Gastroesophageal sphincter (tissue), 3 donors: ENCODE measurements at regions not wholly inside any gene's neighbourhood (a gene's known extent, or its start where the extent isn't known, plus 50 kb on each side); places are given as distances from the start of the nearest gene placed in this dataset.

Experiments used
- CTCF ChIP-seq, 4 experiments: fragments of 200-600 bp in 2 of 4; fragments of 450-650 bp in 2 of 4; sonication (generic) in 1 of 4; IDR thresholded peaks; one replicate each; pipeline ENCODE4 v1.5.1; 2017 to 2019; ENCODE audit warnings: antibody characterized with exemption in 4 of 4, mild to moderate bottlenecking in 2 of 4, moderate library complexity in 2 of 4
- EP300 ChIP-seq: sonication (generic); formaldehyde crosslinking; IDR thresholded peaks from one replicate; pipeline ENCODE4 v1.6.1; 2017; ENCODE audit warnings: antibody characterized with exemption, mild to moderate bottlenecking
- POLR2A ChIP-seq, 2 donors: fragments of 450-650 bp; IDR thresholded peaks; one replicate each; pipeline ENCODE4 v1.6.1; 2017; ENCODE audit warnings: antibody characterized with exemption in 2 of 2, mild to moderate bottlenecking in 2 of 2, moderate library complexity in 1 of 2
- POLR2AphosphoS5 ChIP-seq: sonication (generic); formaldehyde crosslinking; IDR thresholded peaks from one replicate; pipeline ENCODE4 v1.6.1; 2017; ENCODE audit warnings: antibody characterized with exemption

- TF ChIP-seq CTCF (IDR thresholded peaks at IDR 0.05) = no peak
- TF ChIP-seq POLR2AphosphoS5 = no peak
- TF ChIP-seq POLR2A (IDR thresholded peaks at IDR 0.05) = no peak
- no peak for TF ChIP-seq EP300
Measured at GRCh38 chr14:101127224-101127623, 223.7 kb upstream of the RTL1 start.
